GM12875 (cell line): ENCODE measurements at regions not wholly inside any gene's neighbourhood (a gene's known extent, or its start where the extent isn't known, plus 50 kb on each side); places are given as distances from the start of the nearest gene placed in this dataset.

Experiments used
- H3K4me3 ChIP-seq: one replicate; pipeline ENCODE4 v1.5.1; 2011; ENCODE audit warnings: low read depth, low read length, control low read depth
- CTCF ChIP-seq: IDR thresholded peaks from 2 replicates; pipeline ENCODE4 v1.5.1; 2011; ENCODE audit warnings: low read depth, mild to moderate bottlenecking, control low read depth, inconsistent platforms, low read length, moderate library complexity, borderline replicate concordance; ENCODE audit not compliant: insufficient read depth

- no peak overlapping the region for H3K4me3 ChIP-seq
Measured at GRCh38 chr5:62695274-62695673, 116.7 kb downstream of the LRRC70 start.

GRCh38 chr5:62692946-62693713 is 114.5 kb downstream of the LRRC70 start:
- TF ChIP-seq CTCF, result no peak
- no peak overlapping the region for H3K4me3 ChIP-seq

More at GRCh38 chr5:62695274-62695673, 116.7 kb downstream of the LRRC70 start:
- no peak for TF ChIP-seq CTCF

GRCh38 chr5:62691946-62692345 is 113.3 kb downstream of the LRRC70 start:
- TF ChIP-seq CTCF, result no peak
- H3K4me3 ChIP-seq, result no peak overlapping the region

- TF ChIP-seq CTCF, result no peak
- H3K4me3 ChIP-seq, result no peak overlapping the region
Measured at GRCh38 chr5:62690421-62690820, 111.8 kb downstream of the LRRC70 start.

GRCh38 chr5:62689599-62690368 is 111.2 kb downstream of the LRRC70 start:
- no peak for TF ChIP-seq CTCF
- no peak overlapping the region for H3K4me3 ChIP-seq

- no peak for TF ChIP-seq CTCF
- H3K4me3 ChIP-seq, result no peak overlapping the region
Measured at GRCh38 chr5:62686692-62687091, 108.1 kb downstream of the LRRC70 start.
